GM21825 (cell line): ENCODE measurements at regions not wholly inside any gene's neighbourhood (a gene's known extent, or its start where the extent isn't known, plus 50 kb on each side); places are given as distances from the start of the nearest gene placed in this dataset.
"Not testable (repeated sequence)": the region's sequence is repeated elsewhere in the genome, so short reads cannot be mapped to it uniquely, and the experiment has no call there.

ENCODE experiments used
- ATAC-seq: cut with Tn5 transposase; IDR thresholded peaks from one replicate; pipeline ENCODE4 v1.9.1; 2021; ENCODE audit warnings: mild to moderate bottlenecking, moderate library complexity; ENCODE audit not compliant: unreplicated experiment

DNA sequence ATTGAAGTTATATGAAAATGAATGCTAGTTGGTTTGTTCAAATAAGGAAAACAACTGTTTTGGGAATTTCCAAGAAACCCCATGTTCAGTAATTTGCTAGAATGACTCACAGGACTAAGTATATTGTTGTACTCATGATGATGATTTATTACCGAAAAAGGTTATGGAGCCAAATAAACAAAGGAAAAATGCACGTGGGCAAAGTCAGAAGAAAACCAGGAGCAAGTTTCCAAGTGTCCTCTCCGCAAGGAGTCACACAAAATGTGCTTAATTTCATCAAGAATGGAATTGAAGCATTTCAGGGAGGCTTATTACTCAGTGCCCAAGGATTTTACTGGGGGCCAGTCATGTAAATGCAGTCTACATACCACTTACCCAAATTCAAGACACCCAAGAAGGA lies 1652.4 kb upstream of the TMEFF2 start:
- ATAC-seq: no peak

DNA sequence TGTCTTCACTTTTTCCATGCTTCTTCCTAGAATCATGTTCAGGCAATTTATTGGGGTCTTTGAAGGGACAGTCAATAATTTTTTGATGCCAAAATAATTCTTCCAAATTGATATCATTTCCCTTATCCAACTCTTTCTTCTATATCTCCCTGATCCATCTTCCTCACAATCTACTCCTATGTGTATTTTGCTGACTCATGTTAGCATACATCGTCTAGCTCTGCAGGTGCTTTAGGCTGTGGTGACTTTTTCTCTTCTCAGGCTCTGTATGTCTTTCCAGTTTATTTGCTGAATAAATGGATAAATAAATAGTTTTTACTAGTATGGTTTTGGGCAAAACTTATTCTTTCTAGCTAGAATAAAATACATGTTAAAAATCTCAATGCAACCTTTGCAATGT lies 1650.9 kb upstream of the TMEFF2 start:
- ATAC-seq: no peak

DNA sequence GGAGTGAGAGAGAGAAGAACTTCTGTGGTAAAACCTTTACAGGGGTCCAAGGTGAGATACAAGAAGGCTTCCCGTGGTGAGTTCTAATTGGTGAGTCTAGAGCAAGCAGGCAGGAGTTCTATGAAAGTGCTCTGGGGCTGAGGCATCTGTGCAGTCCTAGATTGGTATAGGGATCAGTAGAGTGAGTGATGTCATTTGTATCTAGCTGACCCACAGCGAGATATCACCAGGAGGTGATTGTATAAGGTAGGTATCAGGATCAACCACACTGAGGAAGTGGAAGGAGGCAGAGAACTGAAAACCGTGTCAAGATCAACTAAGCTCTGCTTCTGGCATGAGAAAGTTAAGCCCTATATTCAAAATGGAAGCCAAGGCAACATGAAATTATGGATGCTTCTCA lies 1648.9 kb upstream of the TMEFF2 start:
- no peak for ATAC-seq

DNA sequence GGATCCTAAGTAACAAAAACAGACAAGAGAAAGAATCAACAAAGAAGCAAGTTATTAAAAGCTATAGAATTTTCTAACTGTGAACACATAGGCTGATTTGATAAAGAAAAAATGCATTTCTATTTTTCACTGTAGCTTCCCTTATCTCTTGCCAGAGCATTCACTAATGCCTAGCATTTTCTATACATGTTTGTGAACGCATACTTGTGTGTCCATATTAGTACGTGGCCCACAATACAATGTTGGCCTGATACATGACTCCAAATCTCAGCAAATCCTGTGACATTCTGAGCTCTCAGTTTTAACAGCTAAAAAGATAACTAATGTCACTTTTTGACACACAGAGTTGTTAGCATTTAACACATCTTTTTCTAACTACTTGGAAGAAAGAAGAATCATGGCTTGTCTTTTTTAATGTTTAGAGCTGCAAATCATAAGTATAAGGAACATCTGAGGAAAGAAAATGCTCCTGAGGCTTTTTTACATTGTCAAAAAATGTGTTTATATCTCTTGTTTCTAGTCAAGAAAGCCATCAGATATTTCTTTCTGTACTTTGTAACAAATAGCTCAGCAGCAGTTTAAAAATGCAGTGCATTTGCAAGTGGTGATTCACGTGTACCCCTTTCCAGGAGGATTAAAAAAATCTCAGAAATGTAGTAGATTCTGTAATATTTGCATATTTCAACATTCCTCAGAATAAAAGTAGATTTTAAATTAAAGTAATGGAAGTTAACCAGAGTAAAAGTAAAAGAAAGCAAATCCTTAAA lies 1646.8 kb upstream of the TMEFF2 start:
- ATAC-seq: no peak

DNA sequence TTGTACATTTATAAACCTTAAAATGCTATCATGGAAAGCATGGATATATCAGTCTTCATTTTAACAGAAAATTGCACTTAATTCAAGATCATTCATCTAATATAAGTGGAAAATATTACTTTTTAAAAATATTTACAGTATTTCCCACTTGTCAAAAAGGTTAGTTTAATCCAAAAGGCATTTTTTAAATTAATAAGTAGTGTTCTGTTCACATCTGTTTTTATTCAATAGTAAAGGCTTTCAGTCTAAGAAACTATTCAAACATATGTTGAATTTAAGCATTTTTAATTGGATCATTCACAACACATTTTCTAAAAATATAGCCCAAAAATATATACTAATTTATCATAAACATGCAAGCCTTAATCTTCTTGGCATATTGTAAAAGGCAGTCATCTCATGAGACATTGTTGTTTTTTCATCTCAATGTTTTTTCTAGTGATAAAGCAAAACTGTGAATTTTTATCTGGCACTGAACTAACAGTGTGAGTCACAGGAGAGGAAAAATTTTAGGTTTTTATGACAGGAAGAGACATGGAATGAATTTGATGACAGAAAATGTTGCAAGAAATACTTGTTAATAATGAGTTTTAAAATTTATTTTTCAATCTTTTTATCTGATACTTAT lies 1642.5 kb upstream of the TMEFF2 start:
- no peak for ATAC-seq

DNA sequence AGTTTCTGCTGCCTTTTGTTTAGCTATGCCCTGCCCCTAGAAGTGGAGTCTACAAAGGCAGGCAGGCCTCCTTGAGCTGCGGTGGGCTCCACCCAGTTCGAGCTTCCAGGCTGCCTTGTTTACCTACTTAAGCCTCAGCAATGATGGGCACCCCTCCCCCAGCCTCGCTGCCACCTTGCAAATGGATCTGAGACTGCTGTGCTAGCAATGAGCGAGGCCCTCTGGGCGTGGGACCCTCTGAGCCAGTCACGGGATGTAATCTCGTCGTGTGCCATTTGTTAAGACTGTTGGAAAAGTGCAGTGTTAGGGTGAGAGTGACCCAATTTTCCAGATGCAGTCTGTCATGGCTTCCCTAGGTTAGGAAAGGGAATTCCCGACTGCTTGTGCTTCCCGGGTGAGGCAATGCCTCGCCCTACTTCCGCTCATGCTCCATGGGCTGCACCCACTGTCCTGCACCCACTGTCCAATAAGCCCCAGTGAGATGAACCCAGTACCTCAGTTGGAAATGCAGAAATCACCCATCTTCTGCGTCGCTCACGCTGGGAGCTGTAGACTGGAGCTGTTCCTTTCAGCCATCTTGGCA lies 1641.8 kb upstream of the TMEFF2 start:
- ATAC-seq: not testable (repeated sequence)

DNA sequence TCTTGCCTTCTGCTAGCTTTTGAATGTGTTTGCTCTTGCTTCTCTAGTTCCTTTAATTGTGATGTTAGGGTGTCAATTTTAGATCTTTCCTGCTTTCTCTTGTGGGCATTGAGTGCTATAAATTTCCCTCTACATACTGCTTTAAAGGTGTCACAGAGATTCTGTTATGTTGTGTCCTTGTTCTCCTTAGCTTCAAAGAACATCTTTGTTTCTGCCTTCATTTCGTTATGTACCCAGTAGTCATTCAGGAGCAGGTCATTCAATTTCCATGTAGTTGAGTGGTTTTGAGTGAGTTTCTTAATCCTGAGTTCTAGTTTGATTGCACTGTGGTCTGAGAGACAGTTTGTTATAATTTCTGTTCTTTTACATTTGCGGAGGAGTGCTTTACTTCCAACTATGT lies 1639.2 kb upstream of the TMEFF2 start:
- not testable (repeated sequence) for ATAC-seq

DNA sequence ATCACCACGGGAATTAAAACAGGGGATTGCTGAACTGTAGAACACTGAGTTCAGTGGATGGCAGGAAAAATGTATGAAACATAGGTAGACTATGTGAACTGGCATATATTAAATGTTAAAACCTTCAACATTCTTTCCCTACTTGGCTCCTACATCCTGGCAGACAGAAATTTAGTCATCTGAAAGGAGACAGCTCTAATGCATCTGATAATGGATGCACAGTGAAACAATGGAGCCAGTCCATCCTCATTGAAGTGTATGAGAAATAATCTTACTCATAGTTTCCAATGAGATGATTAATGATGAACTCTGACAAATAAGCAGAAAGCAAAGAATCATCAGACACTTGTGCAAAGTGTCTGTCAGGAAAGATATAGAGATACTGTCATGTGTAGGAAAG lies 1629.7 kb upstream of the TMEFF2 start:
- no peak for ATAC-seq

DNA sequence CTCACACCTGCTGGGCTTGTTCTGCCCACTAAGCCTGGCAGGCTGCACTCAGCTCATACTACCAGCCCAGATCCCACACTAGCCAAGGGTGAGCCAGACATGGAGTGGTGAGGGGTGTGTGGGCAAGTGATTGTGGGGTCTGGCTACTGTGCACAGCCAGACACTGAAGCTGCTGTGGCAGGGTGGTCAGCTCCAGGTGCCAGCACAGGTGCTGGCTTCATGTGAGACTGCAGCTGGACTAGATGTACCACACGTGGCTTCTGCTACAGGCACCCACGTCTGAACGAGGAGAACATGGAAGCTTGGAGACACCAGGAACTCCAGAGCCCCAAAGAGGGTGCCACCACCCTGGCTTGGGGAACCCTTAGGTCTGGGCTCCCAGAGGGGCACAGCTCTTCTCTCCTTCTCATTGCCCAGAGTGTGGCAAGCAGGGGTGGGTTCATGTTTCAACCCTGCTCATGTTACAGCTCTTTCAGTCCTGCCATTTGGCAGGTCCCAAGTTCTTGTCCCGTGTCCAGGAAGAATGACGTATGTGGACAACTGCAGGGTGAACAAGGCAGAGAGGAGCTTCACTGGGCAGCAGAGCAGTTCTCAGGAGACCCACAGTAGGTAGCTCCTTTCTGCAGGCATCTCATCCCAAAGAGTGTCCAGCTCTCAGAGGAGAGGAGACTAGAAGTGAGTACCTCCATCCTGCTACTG lies 1624.2 kb upstream of the TMEFF2 start:
- ATAC-seq: no peak

DNA sequence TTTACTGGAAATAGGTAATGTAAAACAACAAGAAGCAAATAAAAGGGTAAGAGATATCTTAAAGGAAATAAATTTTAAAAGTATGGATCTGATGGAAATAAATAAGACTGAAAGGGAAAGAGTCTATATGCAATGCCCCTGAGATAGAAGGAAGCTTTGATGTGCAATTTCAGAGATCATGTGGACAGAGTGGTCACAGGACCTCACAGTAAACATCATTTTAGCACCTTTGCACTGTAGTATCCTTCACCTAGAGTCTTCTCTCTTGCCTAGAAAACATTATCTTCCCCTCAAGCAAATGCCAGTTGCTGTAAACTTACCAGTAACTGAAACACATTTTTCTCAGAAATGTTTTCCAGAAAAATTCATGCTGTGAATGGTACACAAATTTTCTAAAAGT lies 1621.3 kb upstream of the TMEFF2 start:
- no peak for ATAC-seq

DNA sequence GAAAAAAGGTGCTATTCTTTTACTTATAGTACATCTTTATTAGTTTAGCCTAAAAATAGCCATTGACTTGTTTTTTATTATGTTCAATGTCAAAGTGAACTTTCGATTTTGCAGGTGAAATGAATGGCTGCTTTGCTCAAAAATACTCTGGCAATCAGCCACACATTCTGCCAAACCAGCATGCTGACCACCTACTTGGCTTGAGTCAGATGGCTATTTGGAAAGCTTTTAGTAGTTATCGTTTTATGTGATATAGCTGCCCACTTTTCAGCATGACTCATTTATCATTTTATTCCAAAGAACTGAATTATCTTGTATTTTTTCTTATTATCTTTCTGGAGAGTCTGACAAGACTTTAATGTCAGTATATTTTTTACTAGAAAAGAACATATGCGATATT lies 1615.8 kb upstream of the TMEFF2 start:
- no peak for ATAC-seq

DNA sequence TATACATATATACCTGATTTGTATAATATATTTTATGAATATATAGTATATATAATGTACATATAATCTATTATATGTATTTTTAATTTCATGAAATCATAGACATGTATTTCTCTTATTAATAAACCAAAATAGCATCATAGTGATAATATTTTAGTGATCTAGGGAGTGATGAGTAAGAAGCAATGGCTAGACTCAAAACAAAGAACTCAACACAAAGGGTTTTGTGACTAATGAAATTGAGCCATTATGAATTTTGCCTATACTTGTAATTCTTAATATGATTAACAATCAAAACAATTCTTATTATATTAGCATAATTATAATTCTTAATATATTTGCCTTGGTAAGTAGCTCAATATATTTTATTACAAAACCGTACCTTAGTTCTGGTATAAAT lies 1614.1 kb upstream of the TMEFF2 start:
- ATAC-seq: no peak

DNA sequence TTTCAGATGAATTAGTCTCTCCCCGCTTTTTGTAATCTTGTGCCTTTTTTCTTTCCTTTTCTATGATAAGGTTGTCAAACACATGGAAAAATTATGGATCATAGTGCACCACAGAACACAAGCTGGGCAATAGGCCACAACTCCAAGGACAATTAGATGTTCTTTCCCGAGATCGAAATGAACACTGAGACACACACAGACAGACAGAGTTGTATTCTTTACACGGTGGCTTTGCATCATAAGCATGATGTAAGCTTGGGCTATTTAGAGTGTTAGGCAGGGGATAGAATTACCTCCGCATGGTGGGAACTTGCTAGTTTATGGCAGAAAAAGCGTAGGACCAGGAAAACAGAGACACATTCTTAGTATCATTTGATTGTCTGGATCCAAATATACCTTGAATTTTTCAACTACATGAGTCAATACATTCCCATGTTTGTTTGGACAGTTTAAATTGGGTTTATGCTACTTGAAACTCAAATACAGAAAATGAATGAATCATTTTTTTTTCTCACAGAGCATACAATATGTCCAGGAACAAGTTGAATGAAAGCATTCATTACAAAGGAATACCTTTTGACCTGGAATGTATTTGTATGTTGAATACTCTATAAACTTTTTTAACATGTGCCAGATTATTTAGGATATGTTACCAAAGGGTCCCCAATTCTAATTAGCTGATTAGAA lies 1611.5 kb upstream of the TMEFF2 start:
- ATAC-seq: no peak

DNA sequence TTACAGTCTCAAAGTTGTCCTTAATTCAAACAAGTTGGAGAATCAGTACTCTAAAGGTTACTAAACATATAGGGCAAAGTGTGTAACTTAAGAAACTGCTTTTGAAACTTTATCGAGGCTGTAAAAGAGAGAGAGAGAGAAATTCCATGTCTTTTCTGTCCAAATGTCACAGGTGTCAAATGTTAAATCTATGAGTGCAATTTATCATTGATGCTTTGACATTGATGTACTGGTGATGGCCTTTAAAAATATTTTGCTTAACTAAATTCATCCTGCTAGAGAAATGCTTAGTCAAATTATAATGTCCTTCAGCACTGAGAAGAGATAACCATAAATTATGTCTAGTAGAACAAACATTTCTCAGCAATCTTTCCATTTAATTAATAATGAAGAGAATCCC lies 1602.1 kb upstream of the TMEFF2 start:
- no peak for ATAC-seq

DNA sequence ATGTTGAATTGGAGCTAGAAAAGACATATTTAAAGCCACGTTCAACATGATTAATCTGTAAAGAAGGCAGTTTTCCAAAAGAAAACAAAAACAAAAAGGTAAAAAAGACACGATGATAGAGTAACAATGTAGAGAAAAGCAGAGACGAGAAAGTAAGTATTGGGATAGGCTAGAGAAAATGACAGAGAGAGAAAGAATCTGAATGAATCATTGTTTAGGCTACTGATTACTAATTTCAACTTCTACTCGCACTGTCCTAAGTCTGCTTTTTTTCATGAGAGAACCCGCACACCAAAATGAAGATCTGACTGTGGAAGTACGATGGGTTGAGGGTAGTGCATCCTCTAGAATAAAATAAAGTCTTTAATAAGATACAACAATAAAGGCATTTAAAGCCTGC lies 1599.2 kb upstream of the TMEFF2 start:
- no peak for ATAC-seq

DNA sequence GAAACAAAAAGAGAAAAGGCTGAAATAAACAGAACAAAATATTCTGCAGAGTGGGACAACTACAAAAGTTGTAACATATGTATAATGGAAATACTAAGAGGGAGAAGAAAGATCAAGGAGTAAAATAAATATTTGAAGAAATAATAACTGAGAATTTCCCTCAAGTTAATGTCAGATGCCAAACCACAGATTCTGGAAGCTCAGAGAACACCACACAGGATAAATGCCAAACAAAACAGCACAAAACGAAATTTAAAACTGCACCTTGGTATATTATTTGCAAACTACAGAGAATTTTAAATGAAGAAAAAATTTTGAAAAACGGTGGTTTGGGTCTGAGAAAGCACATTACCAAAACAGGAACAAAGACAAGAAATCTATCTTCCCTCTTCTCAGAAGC lies 1588.9 kb upstream of the TMEFF2 start:
- ATAC-seq: no peak

DNA sequence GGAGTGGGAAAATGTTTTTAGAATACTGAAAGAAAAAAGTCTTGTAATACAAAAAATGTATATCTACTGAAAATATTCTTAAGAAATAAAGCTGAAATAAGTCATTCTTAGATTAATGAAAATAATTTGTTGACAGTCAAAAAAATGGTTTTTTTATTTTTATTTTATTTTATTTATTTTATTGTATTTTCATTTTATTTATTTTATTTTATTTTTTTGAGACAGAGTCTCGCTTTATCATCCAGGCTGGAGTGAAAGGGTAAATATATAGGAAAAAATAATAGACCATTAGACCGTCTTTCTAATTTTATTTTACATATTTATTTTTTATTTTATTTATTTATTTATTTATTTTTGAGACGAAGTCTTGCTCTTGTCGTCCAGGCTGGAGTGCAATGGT lies 1583.6 kb upstream of the TMEFF2 start:
- ATAC-seq: no peak

DNA sequence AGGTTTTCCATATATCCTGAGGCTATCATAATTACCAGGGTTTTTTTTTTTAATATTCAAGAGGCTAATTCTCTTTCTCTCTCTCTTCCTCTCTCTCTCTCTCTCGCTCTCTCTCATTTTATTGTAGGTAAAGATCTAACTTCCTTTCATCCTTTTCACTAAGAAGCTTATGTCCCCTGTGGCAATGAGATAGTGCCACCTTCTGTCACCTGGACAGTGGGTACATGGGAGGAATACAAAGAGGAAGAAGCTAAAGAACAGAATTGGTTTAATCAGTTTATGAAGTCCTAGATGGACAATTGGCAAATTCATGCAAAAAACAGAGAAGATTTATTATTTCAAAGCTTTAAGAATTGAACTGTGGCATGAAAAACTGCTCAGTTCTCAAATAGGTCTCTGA lies 1582.3 kb upstream of the TMEFF2 start:
- no peak for ATAC-seq

DNA sequence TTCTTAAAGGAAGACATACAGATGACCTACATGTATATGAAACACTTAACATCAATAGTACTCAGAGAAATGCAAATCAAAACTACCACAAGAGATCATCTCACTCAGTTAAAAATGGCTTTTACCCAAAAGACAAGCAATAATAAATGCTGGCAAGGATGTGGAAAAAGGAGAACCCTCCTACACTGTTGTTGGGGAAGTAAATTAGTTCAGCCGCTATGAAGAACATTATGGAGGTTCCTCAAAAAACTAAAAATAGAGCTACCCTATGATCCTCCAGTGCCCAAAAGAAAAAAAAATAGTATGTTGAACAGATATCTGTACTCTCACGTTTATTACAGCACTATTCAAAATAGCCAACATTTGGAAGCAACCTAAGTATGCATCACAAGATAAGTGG lies 1579.4 kb upstream of the TMEFF2 start:
- ATAC-seq: no peak

DNA sequence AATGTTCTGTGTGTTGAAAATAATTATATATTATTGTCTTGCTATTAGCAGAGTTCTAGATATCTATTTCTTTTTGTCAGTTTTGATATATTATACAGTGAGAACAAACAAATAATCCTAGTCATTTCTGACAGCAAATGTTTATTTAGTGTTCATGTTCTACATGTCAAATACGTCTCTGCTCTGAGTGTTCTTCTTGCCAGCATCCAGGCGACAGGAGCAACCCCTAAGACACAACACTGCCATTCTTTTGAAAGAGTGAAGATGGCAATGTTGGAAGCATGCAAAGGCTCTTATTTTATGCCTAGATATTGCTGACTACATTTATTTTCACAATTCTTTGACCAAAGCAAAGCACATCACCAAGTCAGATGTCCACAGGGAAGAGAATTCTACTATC lies 1556.6 kb upstream of the TMEFF2 start:
- ATAC-seq: no peak

DNA sequence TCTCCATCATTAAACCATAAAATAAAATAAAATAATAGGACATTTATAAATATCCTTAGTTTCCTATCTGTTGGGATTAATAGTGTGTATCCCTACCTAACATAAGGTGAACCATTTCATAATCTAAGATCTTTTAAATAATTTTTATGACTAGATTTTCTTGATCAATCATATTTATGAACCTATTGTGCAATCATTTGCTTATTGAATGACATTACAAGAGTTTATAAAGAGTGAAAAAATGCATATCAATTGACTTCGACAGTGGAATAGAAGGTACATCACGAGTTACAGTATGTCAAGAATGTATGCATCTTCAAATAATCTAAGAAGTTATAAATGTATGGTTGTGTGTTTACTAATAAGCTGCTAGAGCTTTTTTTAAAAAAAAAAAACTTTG lies 1554.8 kb upstream of the TMEFF2 start:
- ATAC-seq: no peak
